Left renal cortex interstitium (tissue), 4 donors: ENCODE measurements at regions not wholly inside any gene's neighbourhood (a gene's known extent, or its start where the extent isn't known, plus 50 kb on each side); places are given as distances from the start of the nearest gene placed in this dataset.

ENCODE experiments used
- DNase-seq, 4 donors: peaks; one replicate each; pipeline ENCODE4 v3.0.0-alpha.2; 2013; ENCODE audit warnings: low read depth in 4 of 4, low spot score in 2 of 4, missing footprints in 1 of 4

DNA sequence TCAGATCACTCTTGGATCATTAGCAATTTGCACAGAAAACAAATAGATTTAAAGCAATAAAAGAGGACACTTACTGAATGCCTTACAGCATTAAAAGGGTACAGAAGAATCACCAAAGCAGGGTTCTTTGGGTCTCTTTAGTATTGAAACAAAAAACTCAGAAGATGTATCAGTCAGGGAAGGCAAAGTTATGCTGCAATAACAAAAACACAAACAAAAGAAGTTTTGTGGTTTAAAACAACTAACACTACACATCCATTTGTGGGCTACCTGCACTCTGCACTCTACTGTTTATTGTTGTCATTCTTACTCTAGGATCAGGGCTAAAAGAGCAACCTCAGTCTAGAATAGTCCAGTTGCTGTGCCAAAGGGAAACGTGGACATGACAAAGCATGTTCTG lies 216.4 kb downstream of the GPAM start:
- no peak for DNase-seq

GRCh38 chr10:111967547-111967946 lies 216.0 kb downstream of the GPAM start:
- no peak for DNase-seq

- DNase-seq = no peak
Measured at GRCh38 chr10:111968647-111969046, 214.9 kb downstream of the GPAM start.

GRCh38 chr10:111970111-111970510 lies 213.5 kb downstream of the GPAM start:
- DNase-seq = no peak

GRCh38 chr10:111972109-111972508 lies 211.5 kb downstream of the GPAM start:
- no peak for DNase-seq

DNA sequence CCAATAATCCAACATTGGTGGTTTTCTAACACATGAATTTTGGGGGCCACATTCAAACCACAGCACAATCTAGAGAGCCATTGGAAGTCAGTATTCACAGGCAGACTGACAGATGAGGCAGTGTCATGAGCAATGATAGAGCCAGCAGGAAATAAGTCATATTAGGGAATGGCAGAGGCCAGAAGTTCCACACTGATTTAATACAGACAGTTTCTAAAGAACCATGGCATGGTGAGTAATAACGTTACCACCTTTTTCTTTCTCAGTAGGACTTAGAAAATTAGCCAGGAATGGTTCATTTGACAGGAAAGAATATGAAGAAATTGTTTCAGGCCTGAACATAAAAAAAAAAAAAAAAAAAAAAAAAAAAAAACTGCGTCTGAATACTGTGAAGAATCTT lies 210.3 kb downstream of the GPAM start:
- DNase-seq = no peak

DNA sequence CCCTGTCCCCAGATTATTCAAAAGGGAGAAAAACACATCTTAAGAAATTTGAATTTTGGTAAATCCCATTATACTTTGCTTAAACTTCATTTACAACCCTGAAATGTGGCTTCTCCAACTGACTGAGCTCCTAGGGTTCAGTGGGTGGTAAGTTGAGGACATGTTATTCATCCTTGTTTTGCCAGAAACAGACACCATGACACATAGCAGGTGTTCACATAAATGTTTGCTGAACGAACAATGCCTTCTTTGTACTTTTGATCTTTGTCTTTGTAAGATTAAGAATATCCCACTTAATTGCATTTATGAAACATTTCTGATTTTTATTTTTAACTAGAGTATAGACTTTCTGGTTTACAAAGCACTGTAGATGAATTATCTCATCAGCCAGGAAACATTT lies 209.7 kb downstream of the GPAM start:
- DNase-seq = no peak

DNA sequence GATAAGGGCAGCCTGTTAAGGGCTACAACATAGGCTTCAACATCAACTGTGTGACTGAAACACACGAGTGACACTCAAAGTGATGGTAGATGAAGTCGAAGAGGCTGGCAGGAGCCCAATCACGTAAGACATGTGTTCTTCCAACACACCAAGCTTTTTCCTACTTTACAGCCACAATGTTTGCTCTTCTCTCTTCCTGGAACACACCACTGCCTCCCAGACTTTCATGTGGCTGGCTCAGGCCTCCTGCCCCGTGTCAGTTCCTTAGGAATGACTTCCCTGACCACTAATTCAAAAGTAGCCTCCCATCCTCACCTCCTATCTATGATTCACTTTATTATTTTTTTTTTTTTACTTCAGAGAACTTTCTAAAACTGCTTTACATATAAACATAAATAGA lies 209.2 kb downstream of the GPAM start:
- DNase-seq = no peak

DNA sequence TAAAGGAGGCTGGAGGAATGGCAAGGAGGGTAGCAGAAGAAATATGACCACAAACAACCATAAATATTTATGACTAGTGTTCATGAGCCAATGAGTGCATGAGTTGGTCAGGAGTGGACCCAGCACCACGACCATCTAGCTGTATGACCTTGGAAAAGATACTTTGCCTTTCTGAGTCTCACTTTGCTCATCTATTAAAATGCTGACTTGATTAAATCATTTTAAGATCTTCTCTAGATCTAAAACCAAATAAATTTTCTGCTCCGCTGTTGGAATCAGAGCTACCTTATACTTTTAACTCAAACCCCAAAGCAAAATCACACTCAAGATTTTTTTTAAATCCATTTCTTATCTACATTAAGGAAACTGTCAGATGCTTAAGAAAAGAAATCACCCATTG lies 207.0 kb downstream of the GPAM start:
- no peak for DNase-seq

- DNase-seq = no peak
Measured at GRCh38 chr10:111984057-111984456, 199.5 kb downstream of the GPAM start.

GRCh38 chr10:111986079-111986478 lies 197.5 kb downstream of the GPAM start:
- DNase-seq = no peak

DNA sequence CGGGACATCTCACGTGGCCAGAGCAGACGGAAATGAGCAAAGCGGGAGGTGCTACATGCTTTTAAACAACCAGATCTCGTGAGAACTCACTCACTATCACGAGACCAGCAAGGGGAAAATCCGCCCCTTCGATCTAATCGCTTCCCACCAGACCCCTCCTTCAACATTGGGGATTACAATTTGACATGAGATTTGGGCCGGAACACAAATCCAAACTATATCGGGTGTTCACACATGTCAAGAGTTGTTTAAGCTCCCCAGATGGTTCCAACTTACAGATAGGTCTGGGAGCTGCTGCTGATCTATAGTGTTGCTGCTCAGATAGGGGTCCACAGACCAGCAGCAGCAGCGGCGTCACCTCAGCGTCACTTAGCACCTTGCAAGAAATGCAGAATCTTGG lies 194.9 kb downstream of the GPAM start:
- DNase-seq = no peak

GRCh38 chr10:111989136-111989911 lies 194.2 kb downstream of the GPAM start:
- no peak for DNase-seq

GRCh38 chr10:111990734-111991133 lies 192.8 kb downstream of the GPAM start:
- no peak for DNase-seq

- no peak for DNase-seq
Measured at GRCh38 chr10:111993321-111993720, 190.2 kb downstream of the GPAM start.

DNA sequence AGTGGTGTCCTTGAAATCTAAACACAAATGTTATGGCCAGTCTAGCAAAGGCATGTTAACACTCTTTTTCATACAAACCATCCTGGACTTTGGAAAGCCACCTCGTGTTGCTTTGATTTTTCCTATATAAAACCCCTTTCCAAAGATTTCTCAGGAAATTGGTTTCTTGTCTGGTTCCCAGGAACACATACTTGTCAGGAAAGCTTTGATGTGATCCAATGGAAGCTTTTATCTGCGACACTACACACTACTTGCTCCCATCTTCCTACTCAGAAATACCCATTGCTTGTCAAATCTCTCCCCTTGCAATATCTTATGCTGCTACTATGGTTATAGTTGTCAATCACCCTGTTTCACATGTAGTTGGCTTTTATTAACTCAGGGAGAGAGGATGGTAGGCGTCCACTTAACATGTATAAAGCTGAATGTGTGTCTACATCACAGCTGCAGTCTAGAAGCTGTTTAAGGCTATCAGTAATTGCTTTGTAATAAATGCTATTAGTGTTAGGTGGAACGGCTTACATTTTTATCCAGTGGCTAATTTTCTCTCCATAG lies 189.6 kb downstream of the GPAM start:
- DNase-seq = no peak

GRCh38 chr10:111996103-111996502 lies 187.5 kb downstream of the GPAM start:
- DNase-seq = no peak

DNA sequence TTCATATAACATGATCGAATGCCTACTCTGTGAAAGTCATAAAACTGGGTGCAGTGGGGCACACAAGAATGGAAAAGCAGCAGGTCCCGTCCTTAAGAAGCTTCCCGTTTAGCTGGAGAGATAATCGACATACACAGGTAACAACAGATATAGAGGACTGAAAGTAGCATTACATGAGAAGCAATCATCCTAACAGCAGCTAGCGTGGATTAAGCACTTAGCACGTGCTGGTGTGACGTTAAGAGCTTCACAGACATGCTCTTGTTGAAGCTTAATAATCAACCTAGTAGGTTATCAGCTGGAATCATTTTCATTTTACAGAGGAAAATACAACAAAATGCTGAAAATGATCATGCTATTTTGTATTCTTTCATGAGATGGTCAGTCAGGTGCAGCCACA lies 184.8 kb downstream of the GPAM start:
- no peak for DNase-seq

DNA sequence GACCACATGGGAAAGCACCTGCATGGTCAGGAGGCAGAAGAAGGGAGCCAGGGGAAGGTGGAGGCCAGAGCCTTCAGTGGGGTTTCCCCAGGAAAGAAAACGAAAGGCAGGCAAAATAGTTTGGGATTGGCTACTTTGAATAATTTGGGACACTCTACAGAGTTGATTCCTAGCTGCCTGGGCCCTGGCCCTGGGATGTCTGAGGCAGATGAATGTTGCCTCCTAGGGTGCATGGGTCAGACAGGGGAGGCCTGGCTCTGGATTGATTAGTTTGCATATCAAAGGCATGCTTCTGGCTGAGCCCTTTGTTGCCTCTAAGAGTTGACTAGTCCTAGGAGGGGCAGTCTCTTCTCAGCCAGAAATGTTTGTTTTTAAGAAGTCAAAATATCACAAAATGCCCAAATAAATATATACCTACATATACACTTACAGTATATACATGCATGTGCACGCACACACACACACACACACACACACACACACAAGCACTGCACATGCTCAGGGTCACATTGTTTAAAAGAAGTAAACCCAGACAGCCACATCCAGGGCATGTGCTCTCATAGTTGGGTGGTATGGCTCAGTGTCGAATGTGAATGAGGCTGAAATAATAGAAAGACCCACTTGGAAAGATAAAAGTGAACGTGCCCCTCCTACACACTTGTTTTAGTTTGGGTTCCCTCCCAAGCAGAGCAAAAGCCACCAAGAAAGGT lies 184.2 kb downstream of the GPAM start:
- no peak for DNase-seq

DNA sequence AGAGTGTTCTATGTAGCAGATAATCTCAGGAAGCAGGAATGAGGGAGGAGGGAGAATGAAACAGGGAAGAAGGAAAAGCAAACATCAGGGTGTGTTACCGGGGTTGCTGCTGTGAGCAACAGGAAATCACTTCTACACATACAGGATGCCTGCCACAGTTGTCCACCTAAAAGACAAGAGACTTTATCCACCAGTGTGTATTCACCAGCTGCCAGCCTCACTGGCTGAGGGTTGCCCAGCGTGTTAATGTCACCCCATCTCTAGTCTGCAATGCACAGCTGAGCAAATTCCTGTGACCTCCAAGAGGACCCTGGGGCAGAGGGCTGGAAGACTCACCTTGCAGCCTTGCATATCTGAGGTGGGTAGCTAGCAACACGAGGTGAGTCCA lies 183.7 kb downstream of the GPAM start:
- DNase-seq = no peak

DNA sequence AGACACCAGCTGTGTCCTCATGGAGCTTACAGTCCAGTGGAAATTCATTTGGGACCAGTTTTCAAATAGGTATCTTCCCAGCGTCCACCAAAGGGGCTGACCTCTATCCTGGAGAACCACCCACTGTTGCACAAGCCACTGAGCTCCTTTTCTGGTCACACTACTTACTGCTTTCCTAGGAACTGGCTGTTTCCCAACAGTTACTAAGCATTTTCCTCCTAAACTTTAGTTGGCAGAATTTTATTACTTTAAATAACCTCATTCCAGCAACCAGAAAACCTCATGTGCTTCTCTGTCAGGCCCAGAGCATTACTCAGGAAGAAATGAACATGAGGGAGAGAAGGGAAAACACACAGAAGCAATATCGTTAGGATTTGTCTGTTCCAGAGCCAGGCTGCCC lies 183.1 kb downstream of the GPAM start:
- DNase-seq = no peak

- DNase-seq = no peak
Measured at GRCh38 chr10:112002206-112002605, 181.4 kb downstream of the GPAM start.
